Fibroblast of lung (primary cell): ENCODE measurements at regions not wholly inside any gene's neighbourhood (a gene's known extent, or its start where the extent isn't known, plus 50 kb on each side); places are given as distances from the start of the nearest gene placed in this dataset.
"Not testable (repeated sequence)": the region's sequence is repeated elsewhere in the genome, so short reads cannot be mapped to it uniquely, and the experiment has no call there.

Source experiments
- DNase-seq, 2 donors: peaks; one replicate each; pipeline versions ENCODE4 v3.0.0 to v3.0.0-alpha.2; 2010; ENCODE audit warnings: low read depth in 2 of 2
- H2AFZ ChIP-seq: 2 replicates; pipeline ENCODE4 v1.5.1; 2012; ENCODE audit warnings: low read length, control low read depth, inconsistent platforms
- H3K27ac ChIP-seq: 2 replicates; pipeline ENCODE4 v1.5.1; 2011; ENCODE audit warnings: low read length, control low read depth; ENCODE audit not compliant: insufficient read depth
- H3K27me3 ChIP-seq: 2 replicates; pipeline ENCODE4 v1.5.1; 2011; ENCODE audit warnings: mild to moderate bottlenecking, low read length; ENCODE audit not compliant: control insufficient read depth, insufficient read depth
- H3K36me3 ChIP-seq: 2 replicates; pipeline ENCODE4 v1.5.1; 2011; ENCODE audit warnings: low read length; ENCODE audit not compliant: control insufficient read depth, insufficient read depth
- H3K4me1 ChIP-seq: 2 replicates; pipeline ENCODE4 v1.5.1; 2011; ENCODE audit warnings: low read length; ENCODE audit not compliant: control insufficient read depth, insufficient read depth; ENCODE audit errors: extremely low read depth
- H3K4me2 ChIP-seq: 2 replicates; pipeline ENCODE4 v1.5.1; 2011; ENCODE audit warnings: low read length, control low read depth; ENCODE audit not compliant: insufficient read depth; ENCODE audit errors: extremely low read depth
- H3K4me3 ChIP-seq, 4 experiments: fragments of 200-600 bp in 1 of 4; sonication (generic) in 1 of 4; replicated peaks in 1 of 4; 2 replicates each; pipeline ENCODE4 v1.5.1; 2011 to 2016; ENCODE audit warnings: low read length in 4 of 4, low read depth in 3 of 4, mild to moderate bottlenecking in 3 of 4, control low read depth in 2 of 4, inconsistent platforms in 1 of 4, mixed read lengths in 1 of 4; ENCODE audit not compliant: insufficient read depth in 1 of 4; ENCODE audit errors: control extremely low read depth in 1 of 4
- H3K79me2 ChIP-seq: 2 replicates; pipeline ENCODE4 v1.5.1; 2012; ENCODE audit warnings: mild to moderate bottlenecking, low read length, inconsistent platforms; ENCODE audit not compliant: control insufficient read depth, insufficient read depth
- H3K9ac ChIP-seq: 2 replicates; pipeline ENCODE4 v1.5.1; 2011; ENCODE audit warnings: mild to moderate bottlenecking, low read length, control low read depth; ENCODE audit not compliant: insufficient read depth
- H3K9me3 ChIP-seq: 2 replicates; pipeline ENCODE4 v1.5.1; 2012; ENCODE audit warnings: low read depth, low read length; ENCODE audit not compliant: control insufficient read depth, insufficient read depth
- H4K20me1 ChIP-seq: 2 replicates; pipeline ENCODE4 v1.5.1; 2011; ENCODE audit warnings: low read length; ENCODE audit not compliant: control insufficient read depth, insufficient read depth; ENCODE audit errors: extremely low read depth
- CTCF ChIP-seq, 2 donors: IDR thresholded peaks in 1 of 2; conservative IDR thresholded peaks in 1 of 2; 1 replicate in 1 of 2; 2 replicates in 1 of 2; pipeline ENCODE4 v1.5.1; 2011 to 2012; ENCODE audit warnings: low read length in 2 of 2, control low read depth in 1 of 2, inconsistent platforms in 1 of 2, low read depth in 1 of 2, mild to moderate bottlenecking in 1 of 2
- EZH2 ChIP-seq: IDR thresholded peaks from 2 replicates; pipeline ENCODE4 v1.5.1; 2012; ENCODE audit warnings: low read length, control low read depth, mild to moderate bottlenecking; ENCODE audit errors: missing control alignments

- Histone ChIP-seq H3K27ac (no peak overlapping the region), H3K4me1 (no peaks in the 10 kb centered on the region), H2AFZ (no peak overlapping the region), H3K79me2 (no peaks in the 10 kb centered on the region), H3K9ac (no peak overlapping the region), H3K4me3 (no peak overlapping the region), H3K27me3 (no peaks in the 10 kb centered on the region), H3K4me2 (no peak overlapping the region), H3K36me3 (no peaks in the 10 kb centered on the region), H3K9me3 (no peaks in the 10 kb centered on the region), H4K20me1 (no peaks in the 10 kb centered on the region)
- TF ChIP-seq CTCF (conservative IDR thresholded peaks at IDR 0.05 in 1 of 2, IDR thresholded peaks at IDR 0.05 in 1 of 2; ENCODE audit: low read depth in 1 of 2, low read length in 2 of 2) (no peak), EZH2 (no peak)
- no peak for DNase-seq
Observed at GRCh38 chr22:49657275-49657973, 170.2 kb downstream of the BRD1 start.

GRCh38 chr22:49656883-49657274 lies 170.8 kb downstream of the BRD1 start:
- H4K20me1 ChIP-seq, H3K4me1 ChIP-seq, H3K9ac ChIP-seq, H3K4me2 ChIP-seq, H3K36me3 ChIP-seq, H2AFZ ChIP-seq, DNase-seq, H3K27me3 ChIP-seq, H3K9me3 ChIP-seq, H3K27ac ChIP-seq, H3K4me3 ChIP-seq, H3K79me2 ChIP-seq: not testable (repeated sequence)

- Histone ChIP-seq H3K27ac (no peak overlapping the region), H3K27me3 (no peaks in the 10 kb centered on the region), H3K4me2 (no peak overlapping the region), H4K20me1 (no peaks in the 10 kb centered on the region), H2AFZ (no peak overlapping the region), H3K9me3 (no peaks in the 10 kb centered on the region), H3K9ac (no peak overlapping the region), H3K79me2 (no peaks in the 10 kb centered on the region), H3K36me3 (no peaks in the 10 kb centered on the region), H3K4me1 (no peaks in the 10 kb centered on the region), H3K4me3 (no peak overlapping the region)
- no peak for DNase-seq
- no peak for TF ChIP-seq CTCF (conservative IDR thresholded peaks at IDR 0.05 in 1 of 2, IDR thresholded peaks at IDR 0.05 in 1 of 2; ENCODE audit: low read depth in 1 of 2, low read length in 2 of 2)
- TF ChIP-seq EZH2: no peak
Observed at GRCh38 chr22:49656291-49656851, 171.3 kb downstream of the BRD1 start.
